ENCODE measurements at regions not wholly inside any gene's neighbourhood (a gene's known extent, or its start where the extent isn't known, plus 50 kb on each side); places are given as distances from the start of the nearest gene placed in this dataset.

DNA sequence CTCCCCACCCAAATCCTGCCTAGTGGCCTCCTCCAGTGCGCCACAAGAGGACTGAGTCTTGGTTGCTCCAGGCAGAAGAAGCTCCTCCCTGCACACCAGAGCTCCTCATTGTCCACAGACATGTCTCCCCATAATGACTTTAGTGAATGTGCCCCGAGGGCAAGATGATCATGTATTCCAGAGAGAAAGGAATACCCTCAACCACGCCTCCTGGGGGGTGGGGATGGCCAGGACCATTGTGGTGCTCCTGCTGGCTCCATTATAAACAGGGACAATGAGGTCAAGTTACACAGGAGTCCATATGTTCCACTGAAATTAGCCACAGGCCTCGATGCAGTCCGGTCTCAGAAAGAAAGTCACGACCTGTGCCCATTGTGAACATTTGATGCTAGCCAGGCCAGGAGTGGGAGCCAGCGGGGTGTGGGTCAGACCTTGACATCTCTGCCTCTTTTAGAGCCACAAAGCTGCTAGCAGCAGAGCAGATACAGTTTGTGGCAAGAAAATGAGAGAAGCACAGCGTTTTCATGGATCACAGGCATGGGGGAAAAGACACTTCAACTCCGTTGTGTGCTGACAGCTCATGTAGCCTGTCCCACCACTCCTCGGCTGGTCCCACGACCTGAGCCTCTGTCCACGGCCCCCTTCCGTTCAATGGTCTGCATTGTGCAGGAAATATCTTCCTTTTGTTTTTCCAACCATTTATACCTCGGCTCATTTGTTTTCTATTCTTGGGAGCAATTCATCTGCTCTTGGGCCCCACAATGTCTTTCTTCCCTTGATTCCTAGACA, 70.7 kb upstream of the FZD7 start:
- Mint-ChIP-seq H3K27me3 (no peaks in the 10 kb centered on the region), H3K4me3 (no peak overlapping the region), H3K27ac (no peak overlapping the region), H3K9me3 (ENCODE audit: low read depth) (no peaks in the 10 kb centered on the region), H3K36me3 (no peaks in the 10 kb centered on the region), H3K4me1 (ENCODE audit: low read depth) (peaks cover 3% of the 10 kb centered on the region)

DNA sequence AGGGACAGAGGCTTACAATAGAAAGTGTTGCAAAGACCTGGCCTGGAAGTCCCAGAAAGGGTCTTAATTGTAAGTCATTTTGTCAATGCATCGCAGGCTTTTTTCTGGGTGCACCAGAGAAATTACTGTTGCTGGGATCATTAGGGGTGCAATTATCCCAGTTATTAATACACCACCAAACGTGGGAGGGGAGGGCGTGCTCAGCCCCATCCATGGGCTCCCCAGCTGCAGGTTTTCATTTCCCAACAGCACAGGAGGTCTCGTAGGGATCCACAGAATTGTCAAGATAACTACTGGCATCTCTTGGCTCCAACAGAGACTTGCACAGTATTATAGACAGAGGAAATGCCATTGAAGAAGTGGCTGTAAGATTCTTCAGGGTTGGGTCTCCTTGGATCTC, 69.6 kb upstream of the FZD7 start:
- Mint-ChIP-seq H3K27me3 (no peaks in the 10 kb centered on the region), H3K27ac (no peak overlapping the region), H3K4me1 (ENCODE audit: low read depth) (peaks cover 3% of the 10 kb centered on the region), H3K36me3 (no peaks in the 10 kb centered on the region), H3K9me3 (ENCODE audit: low read depth) (no peaks in the 10 kb centered on the region), H3K4me3 (no peak overlapping the region)

- peaks cover 3% of the 10 kb centered on the region for H3K4me1 Mint-ChIP-seq (ENCODE audit: low read depth)
- no peaks in the 10 kb centered on the region for H3K36me3 Mint-ChIP-seq
- no peaks in the 10 kb centered on the region for H3K27me3 Mint-ChIP-seq
- H3K4me3 Mint-ChIP-seq, result no peak overlapping the region
- H3K9me3 Mint-ChIP-seq (ENCODE audit: low read depth), result no peaks in the 10 kb centered on the region
- peak overlapping the region; percentile 84 for H3K27ac Mint-ChIP-seq
Observed at GRCh38 chr2:201964631-201965206, 68.9 kb upstream of the FZD7 start.

GRCh38 chr2:201965550-201965949, 68.1 kb upstream of the FZD7 start:
- H3K4me3 Mint-ChIP-seq, result no peak overlapping the region
- H3K27ac Mint-ChIP-seq, result no peak overlapping the region
- H3K4me1 Mint-ChIP-seq (ENCODE audit: low read depth), result peaks cover 3% of the 10 kb centered on the region
- H3K9me3 Mint-ChIP-seq (ENCODE audit: low read depth), result no peaks in the 10 kb centered on the region
- H3K36me3 Mint-ChIP-seq, result no peaks in the 10 kb centered on the region
- H3K27me3 Mint-ChIP-seq, result no peaks in the 10 kb centered on the region

GRCh38 chr2:201966691-201967438, 66.8 kb upstream of the FZD7 start:
- Mint-ChIP-seq H3K4me3 (no peak overlapping the region), H3K27ac (no peak overlapping the region), H3K4me1 (ENCODE audit: low read depth) (peaks cover 3% of the 10 kb centered on the region), H3K9me3 (ENCODE audit: low read depth) (no peaks in the 10 kb centered on the region), H3K36me3 (no peaks in the 10 kb centered on the region), H3K27me3 (no peaks in the 10 kb centered on the region)

DNA sequence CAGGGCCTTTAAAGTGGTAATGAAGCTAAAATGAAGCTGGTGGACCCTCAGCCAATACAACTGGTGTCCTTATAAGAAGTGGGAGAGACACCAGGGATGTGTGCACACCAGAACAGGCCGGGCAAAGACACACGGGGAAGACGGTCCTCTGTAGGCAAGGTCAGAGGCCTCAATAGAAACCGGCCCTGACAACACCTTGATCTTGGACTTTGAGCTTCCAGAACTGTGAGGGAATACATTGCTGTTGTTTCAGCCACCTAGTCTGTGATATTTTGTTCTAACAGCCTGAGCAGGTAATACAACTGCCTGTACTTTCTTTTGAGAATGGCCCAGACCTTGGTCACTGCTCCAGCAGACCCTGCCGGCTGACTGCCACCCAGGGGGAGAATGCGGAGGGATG, 65.6 kb upstream of the FZD7 start:
- Mint-ChIP-seq H3K9me3 (ENCODE audit: low read depth) (no peaks in the 10 kb centered on the region), H3K27me3 (no peaks in the 10 kb centered on the region), H3K4me3 (no peak overlapping the region), H3K27ac (no peak overlapping the region), H3K4me1 (ENCODE audit: low read depth) (peaks cover 3% of the 10 kb centered on the region), H3K36me3 (no peaks in the 10 kb centered on the region)

DNA sequence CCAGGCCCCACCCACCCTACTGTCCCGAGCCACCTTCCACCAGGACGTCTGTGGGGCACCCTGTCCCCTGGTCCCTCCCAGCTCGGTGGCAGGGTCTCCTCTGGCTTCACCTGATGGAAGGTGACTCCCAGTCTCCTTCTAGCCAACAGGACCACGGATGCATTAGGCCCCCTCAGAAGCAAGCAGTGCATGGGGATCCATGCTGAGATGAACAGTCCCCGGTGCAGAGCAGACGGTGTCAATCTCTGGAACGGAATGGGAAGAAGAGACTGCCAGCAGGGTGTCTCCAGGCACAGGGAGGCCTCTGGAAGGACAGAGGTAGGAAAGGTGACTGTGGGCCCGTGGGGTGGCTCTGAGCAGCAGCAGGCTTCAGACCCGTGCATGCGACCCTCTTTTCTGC, 65.2 kb upstream of the FZD7 start:
- no peaks in the 10 kb centered on the region for H3K27me3 Mint-ChIP-seq
- H3K4me1 Mint-ChIP-seq (ENCODE audit: low read depth), result peaks cover 3% of the 10 kb centered on the region
- H3K36me3 Mint-ChIP-seq, result no peaks in the 10 kb centered on the region
- no peak overlapping the region for H3K4me3 Mint-ChIP-seq
- H3K9me3 Mint-ChIP-seq (ENCODE audit: low read depth), result no peaks in the 10 kb centered on the region
- H3K27ac Mint-ChIP-seq, result no peak overlapping the region

- Mint-ChIP-seq H3K27ac (no peak overlapping the region), H3K4me3 (no peak overlapping the region), H3K36me3 (no peaks in the 10 kb centered on the region), H3K27me3 (no peaks in the 10 kb centered on the region), H3K4me1 (ENCODE audit: low read depth) (peaks cover 2% of the 10 kb centered on the region), H3K9me3 (ENCODE audit: low read depth) (no peaks in the 10 kb centered on the region)
Observed at GRCh38 chr2:201969241-201969937, 64.3 kb upstream of the FZD7 start.

DNA sequence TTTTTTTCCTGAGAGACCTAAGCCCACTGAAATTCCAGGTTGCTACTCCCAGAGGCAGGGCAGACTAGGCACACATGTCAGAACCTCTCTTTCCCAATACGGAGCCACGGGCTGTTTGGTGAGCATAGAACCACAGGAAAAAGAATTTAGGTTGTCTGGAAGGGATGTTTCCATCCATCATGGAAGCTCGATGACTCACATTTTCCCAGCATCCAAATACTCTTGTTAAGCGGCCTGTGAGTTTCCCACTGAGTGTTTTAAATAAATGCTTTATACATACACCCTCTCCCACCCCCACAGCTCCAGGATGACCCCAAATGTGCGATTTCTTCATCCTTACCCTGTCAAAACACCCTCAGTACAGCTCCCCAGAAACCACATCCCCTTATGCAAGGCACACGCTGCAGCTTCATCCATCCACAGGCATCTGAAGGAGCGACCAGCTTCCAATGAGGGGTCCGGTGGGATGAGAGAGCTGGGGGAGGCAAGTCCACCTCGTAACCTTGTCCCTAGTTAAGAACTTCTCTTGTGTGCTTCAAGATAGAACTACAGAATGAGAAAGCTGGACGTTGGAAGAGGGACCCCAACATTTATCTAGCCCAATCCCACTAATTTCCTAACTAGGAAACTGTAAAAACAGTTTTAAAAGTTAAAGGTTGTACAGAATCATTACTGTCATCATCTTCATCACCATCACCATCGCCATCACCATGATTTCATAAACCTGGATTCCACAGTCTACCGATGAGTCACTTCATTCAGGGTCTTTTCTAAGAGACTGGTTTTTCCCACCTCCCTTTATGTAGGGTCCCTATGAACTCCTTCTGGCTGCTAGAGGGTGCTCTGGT, 63.5 kb upstream of the FZD7 start:
- no peaks in the 10 kb centered on the region for H3K27me3 Mint-ChIP-seq

DNA sequence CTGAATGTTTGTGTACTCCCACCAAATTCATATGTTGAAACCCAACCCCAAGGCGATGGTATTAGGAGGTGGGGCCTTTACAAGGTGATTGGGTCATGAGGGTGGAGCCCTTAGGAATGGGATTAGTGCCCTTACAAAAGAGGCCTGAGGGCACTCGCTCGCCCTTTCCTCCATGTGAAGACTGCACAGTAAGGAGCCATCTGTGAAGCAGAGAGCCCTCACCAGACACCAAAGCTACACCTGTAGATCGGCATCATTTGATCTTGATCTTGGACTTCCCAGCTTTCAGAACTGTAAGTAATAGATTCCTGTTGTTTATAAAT, 62.9 kb upstream of the FZD7 start:
- no peaks in the 10 kb centered on the region for H3K36me3 Mint-ChIP-seq
- H3K27me3 Mint-ChIP-seq, result no peaks in the 10 kb centered on the region
- H3K9me3 Mint-ChIP-seq (ENCODE audit: low read depth), result no peaks in the 10 kb centered on the region
- H3K27ac Mint-ChIP-seq, result no peak overlapping the region
- H3K4me1 Mint-ChIP-seq (ENCODE audit: low read depth), result no peaks in the 10 kb centered on the region
- no peak overlapping the region for H3K4me3 Mint-ChIP-seq

More for the DNA sequence above, 63.5 kb upstream of the FZD7 start:
- H3K4me3 Mint-ChIP-seq, result no peak overlapping the region
- H3K9me3 Mint-ChIP-seq (ENCODE audit: low read depth), result no peaks in the 10 kb centered on the region
- no peaks in the 10 kb centered on the region for H3K36me3 Mint-ChIP-seq
- H3K27ac Mint-ChIP-seq, result no peak overlapping the region
- H3K4me1 Mint-ChIP-seq (ENCODE audit: low read depth), result no peaks in the 10 kb centered on the region

- no peaks in the 10 kb centered on the region for H3K36me3 Mint-ChIP-seq
Observed at GRCh38 chr2:201971531-201972228, 62.0 kb upstream of the FZD7 start.

GRCh38 chr2:201972621-201973255, 60.9 kb upstream of the FZD7 start:
- Mint-ChIP-seq H3K9me3 (ENCODE audit: low read depth) (no peaks in the 10 kb centered on the region), H3K27ac (no peak overlapping the region), H3K27me3 (no peaks in the 10 kb centered on the region), H3K4me1 (ENCODE audit: low read depth) (no peaks in the 10 kb centered on the region), H3K36me3 (no peaks in the 10 kb centered on the region), H3K4me3 (no peak overlapping the region)

More at GRCh38 chr2:201971531-201972228, 62.0 kb upstream of the FZD7 start:
- H3K9me3 Mint-ChIP-seq (ENCODE audit: low read depth), result no peaks in the 10 kb centered on the region
- H3K4me1 Mint-ChIP-seq (ENCODE audit: low read depth), result no peaks in the 10 kb centered on the region
- no peaks in the 10 kb centered on the region for H3K27me3 Mint-ChIP-seq
- H3K4me3 Mint-ChIP-seq, result no peak overlapping the region
- H3K27ac Mint-ChIP-seq, result no peak overlapping the region

DNA sequence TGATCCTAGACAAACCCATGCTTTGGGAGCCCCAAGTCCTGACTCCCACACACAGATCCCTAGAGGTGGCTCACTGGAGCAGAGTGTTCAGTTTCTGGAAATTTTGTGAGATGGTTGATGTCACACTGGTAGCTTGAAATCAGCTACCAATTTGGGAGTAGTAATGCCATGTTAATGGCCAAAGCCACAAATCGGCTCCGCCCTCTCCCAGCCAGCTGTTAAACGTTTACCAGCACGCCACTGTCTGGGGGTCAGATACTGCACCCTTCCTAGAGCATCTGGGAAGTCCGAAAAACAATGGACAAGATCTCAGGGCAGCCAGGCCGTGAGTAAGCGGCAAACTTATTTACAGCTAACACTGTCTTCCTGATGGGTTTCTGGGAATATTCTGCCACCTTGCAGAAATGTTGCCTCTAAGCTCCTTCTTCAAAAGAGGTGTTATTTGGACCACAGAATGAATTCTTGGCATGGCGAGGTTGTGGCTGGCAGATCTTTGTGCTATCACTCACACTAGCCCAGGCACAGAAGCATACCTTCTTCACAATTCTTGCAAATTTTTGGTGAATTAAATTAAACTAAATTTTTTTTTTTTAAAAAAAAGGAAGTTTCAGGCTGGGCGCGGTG, 60.2 kb upstream of the FZD7 start:
- Mint-ChIP-seq H3K4me1 (ENCODE audit: low read depth) (no peaks in the 10 kb centered on the region), H3K27ac (no peak overlapping the region), H3K4me3 (no peak overlapping the region), H3K27me3 (no peaks in the 10 kb centered on the region), H3K36me3 (no peaks in the 10 kb centered on the region), H3K9me3 (ENCODE audit: low read depth) (no peaks in the 10 kb centered on the region)
